NCI-H2227 treated with DMSO at 0.1 percent for 48 hours (cell line): ENCODE measurements at regions not wholly inside any gene's neighbourhood (a gene's known extent, or its start where the extent isn't known, plus 50 kb on each side); places are given as distances from the start of the nearest gene placed in this dataset.

Experiments used
- DNase-seq: peaks from one replicate; lab custom pipeline; 2025; lab: John Stamatoyannopoulos, UW

GRCh38 chr9:109913461-109913810, 133.4 kb downstream of the PALM2AKAP2 start:
- no peak for DNase-seq

- no peak for DNase-seq
Measured at GRCh38 chr9:109914280-109915027, 134.5 kb downstream of the PALM2AKAP2 start.

- no peak for DNase-seq
Measured at GRCh38 chr9:109916316-109916715, 136.3 kb downstream of the PALM2AKAP2 start.

- peak; percentile 33 for DNase-seq
Measured at GRCh38 chr9:109918339-109919163, 138.6 kb downstream of the PALM2AKAP2 start.

- no peak for DNase-seq
Measured at GRCh38 chr9:109919736-109920408, 139.9 kb downstream of the PALM2AKAP2 start.

- DNase-seq: no peak
Measured at GRCh38 chr9:109922617-109923470, 142.8 kb downstream of the PALM2AKAP2 start.

GRCh38 chr9:109923471-109923760, 143.4 kb downstream of the PALM2AKAP2 start:
- DNase-seq: no peak

- DNase-seq: no peak
Measured at GRCh38 chr9:109923806-109924205, 143.8 kb downstream of the PALM2AKAP2 start.

GRCh38 chr9:109925799-109926198, 145.8 kb downstream of the PALM2AKAP2 start:
- no peak for DNase-seq

- no peak for DNase-seq
Measured at GRCh38 chr9:109926421-109926869, 146.4 kb downstream of the PALM2AKAP2 start.

GRCh38 chr9:109931623-109932022, 151.6 kb downstream of the PALM2AKAP2 start:
- no peak for DNase-seq

GRCh38 chr9:109934136-109934856, 154.3 kb downstream of the PALM2AKAP2 start:
- no peak for DNase-seq

GRCh38 chr9:109934857-109935215, 154.8 kb downstream of the PALM2AKAP2 start:
- DNase-seq: no peak

- DNase-seq: no peak
Measured at GRCh38 chr9:109935406-109936087, 155.5 kb downstream of the PALM2AKAP2 start.

- no peak for DNase-seq
Measured at GRCh38 chr9:109937861-109938453, 158.0 kb downstream of the PALM2AKAP2 start.

GRCh38 chr9:109939698-109940342, 159.8 kb downstream of the PALM2AKAP2 start:
- DNase-seq: no peak

GRCh38 chr9:109940561-109940960, 160.6 kb downstream of the PALM2AKAP2 start:
- no peak for DNase-seq

GRCh38 chr9:109941771-109942170, 161.8 kb downstream of the PALM2AKAP2 start:
- DNase-seq: no peak

- DNase-seq: no peak
Measured at GRCh38 chr9:109945573-109945972, 165.6 kb downstream of the PALM2AKAP2 start.

GRCh38 chr9:109948453-109948852, 168.5 kb downstream of the PALM2AKAP2 start:
- no peak for DNase-seq
